NCI-H187 (cell line): ENCODE measurements at regions not wholly inside any gene's neighbourhood (a gene's known extent, or its start where the extent isn't known, plus 50 kb on each side); places are given as distances from the start of the nearest gene placed in this dataset.
A peak's percentile ranks its signal among the peaks of the same experiment; 100 is the strongest.

Experiments used
- DNase-seq, 2 experiments: peaks; one replicate each; lab custom pipeline; 2025; lab: John Stamatoyannopoulos, UW

DNA sequence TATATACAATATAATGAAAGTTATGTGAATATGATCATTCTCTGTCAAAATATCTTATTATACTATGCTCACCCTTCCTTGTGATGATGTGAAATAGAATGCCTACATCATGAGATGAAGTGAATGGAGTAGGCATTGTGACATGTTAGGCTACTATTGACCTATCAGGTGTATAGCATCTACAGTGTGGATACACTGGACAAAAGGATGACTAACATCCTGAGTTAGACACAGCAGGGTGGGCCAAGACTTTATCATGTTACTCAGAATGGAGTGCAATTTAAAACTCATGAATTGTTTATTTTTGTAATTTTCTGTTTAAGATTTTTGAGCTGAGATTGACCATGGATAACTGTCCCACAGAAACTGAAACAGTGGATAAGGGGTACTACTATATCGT, 53.4 kb upstream of the NAV3 start:
- no peak for DNase-seq

DNA sequence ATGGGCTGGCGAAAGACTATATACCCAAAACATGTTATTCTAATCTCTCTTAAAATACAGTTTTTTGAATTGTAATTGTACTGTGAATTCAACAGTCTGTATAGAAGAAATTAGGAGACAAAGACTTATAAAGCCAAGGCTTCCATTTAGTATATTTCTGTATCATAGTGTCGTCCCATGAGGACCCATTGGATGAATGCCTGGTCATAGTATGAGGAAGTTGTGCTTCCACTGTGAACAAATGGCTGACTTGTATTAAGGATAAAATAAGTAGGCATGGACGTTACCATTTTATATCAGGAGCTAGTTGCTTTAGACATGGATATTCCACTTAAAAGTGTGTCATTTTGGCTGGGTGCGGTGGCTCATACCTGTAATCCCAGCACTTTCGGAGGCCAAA, 55.9 kb upstream of the NAV3 start:
- no peak for DNase-seq

- no peak for DNase-seq
Observed at GRCh38 chr12:77772676-77773298, 57.9 kb upstream of the NAV3 start.

- DNase-seq, result no peak
Observed at GRCh38 chr12:77768558-77768957, 62.1 kb upstream of the NAV3 start.

- DNase-seq, result no peak
Observed at GRCh38 chr12:77767756-77768343, 62.8 kb upstream of the NAV3 start.

GRCh38 chr12:77767335-77767734, 63.4 kb upstream of the NAV3 start:
- no peak for DNase-seq

DNA sequence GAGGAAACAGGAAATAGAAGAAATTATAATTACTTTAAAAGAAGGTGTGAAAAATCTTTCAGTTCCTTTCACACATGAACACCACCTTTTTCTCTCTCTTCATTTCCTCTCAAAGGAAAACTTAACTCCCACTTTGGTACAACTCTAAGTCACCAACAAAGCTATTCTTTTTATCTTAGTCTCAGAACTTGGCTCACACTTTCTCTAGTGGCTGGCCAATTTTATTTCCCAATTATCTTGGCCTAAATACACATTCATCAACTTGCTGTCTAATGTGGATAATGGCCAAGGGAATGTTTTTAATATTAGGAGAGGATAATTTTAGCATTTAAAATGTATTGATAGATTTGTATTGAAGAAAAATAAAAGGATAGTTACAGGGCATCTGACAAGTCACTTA, 64.5 kb upstream of the NAV3 start:
- DNase-seq, result no peak

DNA sequence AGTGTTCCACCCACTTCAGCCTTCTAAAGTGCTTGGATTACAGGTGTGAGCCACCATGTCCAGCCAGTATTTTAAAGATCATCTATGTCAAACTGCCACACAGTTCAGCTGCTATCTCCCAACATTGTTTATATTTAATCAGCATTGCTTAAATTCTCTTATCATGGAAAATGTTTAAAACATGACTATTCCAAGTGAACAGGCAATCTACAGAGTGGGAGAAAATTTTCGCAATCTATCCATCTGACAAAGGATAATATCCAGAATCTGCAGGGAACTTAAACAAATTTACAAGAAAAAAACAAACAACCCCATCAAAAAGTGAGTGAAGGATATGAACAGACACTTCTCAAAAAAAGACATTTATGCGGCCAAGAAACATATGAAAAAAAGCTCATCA, 69.4 kb upstream of the NAV3 start:
- DNase-seq, result no peak

DNA sequence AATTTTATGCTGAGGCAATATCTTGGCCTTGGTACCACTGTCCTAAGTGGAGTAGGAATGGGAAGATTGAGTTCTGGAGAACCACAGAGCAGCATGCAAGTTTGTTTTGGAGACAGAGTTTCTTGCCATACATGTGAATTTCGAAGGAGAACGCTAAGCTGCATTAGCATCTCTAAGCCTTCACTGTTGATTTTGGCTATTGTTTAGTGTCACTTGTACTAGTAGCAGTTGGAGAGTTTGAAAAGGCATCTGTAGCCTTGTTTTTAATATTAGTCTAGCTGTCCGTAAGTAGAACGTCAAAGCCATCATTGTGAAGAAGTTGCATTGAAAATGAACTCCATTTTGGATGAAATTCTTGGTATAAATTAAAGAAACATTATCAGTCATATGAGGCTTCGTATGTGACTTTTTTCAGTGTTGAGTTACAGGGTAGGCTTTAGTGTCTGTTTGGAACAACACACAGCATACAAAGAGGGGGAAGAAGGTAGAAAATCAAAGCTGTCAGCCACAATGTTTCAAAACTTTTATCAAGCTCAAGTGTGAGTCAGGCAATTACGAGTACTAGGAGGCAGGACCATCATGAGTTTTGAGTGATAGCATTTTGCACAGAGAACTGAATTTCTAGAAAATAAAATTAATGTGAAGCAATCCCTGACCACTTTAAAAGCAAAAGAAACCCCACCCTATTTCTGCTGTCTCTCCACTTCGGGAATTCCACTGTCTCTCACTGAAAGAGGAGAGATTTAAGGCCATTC, 70.2 kb upstream of the NAV3 start:
- no peak for DNase-seq

DNA sequence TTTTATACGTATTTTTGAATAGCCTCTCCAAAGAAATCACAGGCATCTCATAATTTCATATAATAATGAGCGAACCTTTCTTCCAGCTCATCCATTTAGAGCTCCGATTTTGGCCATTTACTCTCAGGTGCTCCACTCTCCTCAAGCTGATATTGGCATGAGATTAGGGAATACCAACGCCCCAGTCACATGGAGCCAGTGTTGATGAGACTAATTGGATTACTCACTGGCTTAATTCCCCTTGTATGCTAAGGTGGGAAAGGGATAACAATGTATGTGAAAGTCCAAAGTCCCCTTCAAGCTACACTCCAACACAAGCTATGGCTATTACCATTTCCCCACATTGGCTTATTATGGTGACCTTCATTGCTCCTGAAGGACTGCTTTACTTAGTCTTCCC, 76.6 kb upstream of the NAV3 start:
- DNase-seq, result no peak

DNA sequence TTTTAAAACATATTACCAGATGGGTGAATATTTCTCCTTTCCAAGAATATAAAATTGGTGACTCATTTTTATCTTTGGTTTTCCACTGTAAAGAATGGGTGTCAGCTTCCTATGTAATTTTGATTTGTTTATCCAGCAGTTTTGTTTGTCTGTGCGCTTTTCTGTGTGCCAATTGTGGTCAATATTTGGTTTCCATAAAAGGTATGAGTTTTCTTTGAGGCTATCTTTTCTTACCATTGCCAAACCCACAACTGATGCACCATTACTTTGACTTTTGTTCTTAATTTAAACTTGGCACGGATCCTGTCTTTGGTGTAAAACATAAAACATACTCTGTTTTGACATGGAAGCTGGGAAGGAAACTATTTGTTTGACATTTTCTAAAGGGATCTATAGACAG, 78.8 kb upstream of the NAV3 start:
- DNase-seq, result no peak

DNA sequence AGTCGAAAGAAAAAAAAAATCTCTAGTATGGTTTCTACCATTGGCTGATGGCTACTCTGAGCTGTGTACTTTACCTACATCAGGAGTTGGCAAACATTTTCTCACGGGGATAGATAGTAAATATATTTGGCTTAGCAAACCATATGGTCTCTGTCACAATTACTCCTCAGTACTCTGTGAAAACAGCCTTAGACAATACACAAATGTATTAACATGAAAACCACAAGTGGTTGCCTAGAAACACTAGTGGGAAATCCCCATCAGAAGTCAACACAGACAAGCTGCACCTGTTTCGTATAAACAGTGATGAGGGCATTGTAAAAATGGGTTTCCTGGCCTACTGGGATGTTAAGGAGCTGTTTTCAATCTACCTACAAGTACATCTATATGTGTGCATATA, 84.6 kb upstream of the NAV3 start:
- DNase-seq, result peak; percentile 51 to 88

DNA sequence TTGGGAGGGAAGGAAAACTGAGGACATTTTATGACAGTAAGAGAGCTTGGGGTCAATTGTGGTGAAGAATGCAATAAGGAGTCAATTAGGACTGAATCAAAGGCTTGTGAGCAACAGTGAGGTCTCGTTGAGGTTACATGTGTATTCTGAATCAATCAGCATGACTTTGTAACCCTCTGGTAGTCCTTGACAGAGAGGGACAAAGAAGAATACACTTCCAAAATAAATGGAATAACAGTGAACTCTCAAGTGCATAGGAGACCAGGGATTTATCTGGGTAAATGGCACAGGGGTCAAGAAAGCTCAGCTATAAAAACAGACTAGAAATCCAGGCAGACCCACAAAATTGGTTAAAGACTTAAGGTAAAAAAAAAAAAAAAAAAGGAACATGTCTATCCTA, 85.1 kb upstream of the NAV3 start:
- no peak for DNase-seq

DNA sequence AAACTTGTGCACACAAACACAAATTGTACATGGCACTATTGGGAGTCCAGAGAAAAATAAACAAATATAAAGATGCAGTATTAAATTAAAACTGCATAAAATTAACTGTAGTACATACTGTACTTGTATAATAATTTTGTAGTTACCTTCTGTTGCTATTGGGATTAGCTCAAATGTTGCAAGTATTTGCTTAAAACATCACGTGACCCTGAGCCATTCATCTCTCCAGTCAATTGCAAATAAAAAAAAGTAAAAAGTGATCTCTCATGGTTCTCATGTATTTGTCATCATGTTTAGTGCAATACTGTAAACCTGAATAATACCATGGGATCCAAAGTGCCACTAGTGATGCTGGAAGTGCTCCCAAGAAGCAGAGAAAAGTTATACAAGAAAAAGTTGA, 88.1 kb upstream of the NAV3 start:
- DNase-seq, result no peak

- DNase-seq, result no peak
Observed at GRCh38 chr12:77741974-77742517, 88.6 kb upstream of the NAV3 start.

GRCh38 chr12:77736219-77736965, 94.3 kb upstream of the NAV3 start:
- DNase-seq, result no peak

DNA sequence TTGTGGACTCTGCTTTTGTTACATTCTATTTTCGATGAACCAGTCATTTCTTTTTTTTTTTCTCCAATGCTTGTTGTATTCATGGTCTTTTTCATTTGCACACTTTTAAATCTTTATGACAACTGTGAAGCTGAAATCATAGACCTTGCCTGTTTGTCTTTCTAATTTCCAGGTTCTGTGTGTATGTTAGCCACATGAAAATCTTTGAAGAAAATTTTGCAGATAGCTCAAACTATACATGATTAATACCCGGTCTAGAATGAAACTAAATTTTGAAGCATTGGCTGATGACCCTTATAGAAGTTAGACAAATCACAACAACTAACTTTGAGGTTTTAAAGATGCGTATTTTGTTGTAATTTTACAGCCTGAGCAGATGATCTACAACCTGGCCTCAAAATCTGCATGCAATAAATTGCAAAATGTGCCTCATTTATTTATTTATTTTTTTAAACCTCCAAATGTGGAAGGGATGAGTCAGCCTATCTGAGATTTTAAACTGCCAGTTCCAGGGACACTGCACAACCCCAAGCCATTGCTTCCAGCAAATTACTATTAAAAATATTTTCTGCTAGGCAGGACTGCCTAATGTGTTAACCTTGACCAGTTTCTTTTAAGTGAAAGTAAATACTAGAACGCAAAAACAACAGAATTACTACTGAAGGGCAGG, 96.3 kb upstream of the NAV3 start:
- no peak for DNase-seq

- DNase-seq, result no peak
Observed at GRCh38 chr12:77728018-77728417, 102.7 kb upstream of the NAV3 start.

DNA sequence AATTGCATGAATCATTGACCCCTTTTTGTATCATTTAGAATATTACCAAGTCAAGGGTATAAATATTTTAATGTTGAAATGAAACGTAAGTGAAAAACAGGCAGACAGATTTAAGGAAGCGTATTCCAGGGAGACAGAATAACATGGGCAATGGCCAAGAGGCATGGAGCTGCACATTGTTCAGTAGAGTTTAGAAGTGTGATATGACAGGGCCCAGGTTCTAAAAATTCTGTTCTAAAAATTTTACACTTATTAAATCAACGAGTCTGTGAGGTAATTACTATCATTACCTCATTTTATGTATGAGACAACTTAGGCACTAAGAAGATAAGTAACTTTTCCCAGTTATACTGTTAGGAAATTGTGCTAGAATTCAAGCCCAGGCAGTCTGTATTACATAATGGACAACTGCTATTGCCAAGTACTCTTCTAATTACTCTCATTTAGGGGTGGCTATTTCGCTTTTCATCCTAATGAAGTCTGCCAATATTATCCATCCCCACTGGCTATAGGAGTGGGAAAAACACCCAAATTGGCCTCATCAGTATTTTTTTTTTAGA, 103.2 kb upstream of the NAV3 start:
- no peak for DNase-seq

- no peak for DNase-seq
Observed at GRCh38 chr12:77725611-77726010, 105.1 kb upstream of the NAV3 start.

GRCh38 chr12:77724367-77724957, 106.2 kb upstream of the NAV3 start:
- peak; percentile 5 to 20 for DNase-seq
